ENCODE measurements at regions not wholly inside any gene's neighbourhood (a gene's known extent, or its start where the extent isn't known, plus 50 kb on each side); places are given as distances from the start of the nearest gene placed in this dataset.

- TF ChIP-seq GABPA (IDR thresholded peaks at IDR 0.05 in 1 of 2, conservative IDR thresholded peaks at IDR 0.05 in 1 of 2) (no peak), FOXA1 (IDR thresholded peaks at IDR 0.05) (no peak), REST (IDR thresholded peaks at IDR 0.05) (no peak), CTCF (IDR thresholded peaks at IDR 0.05; ENCODE audit: low read depth, low read length, missing input control) (no peak), JUND (IDR thresholded peaks at IDR 0.05) (no peak), HNF4A (conservative IDR thresholded peaks at IDR 0.05) (no peak), SP1 (IDR thresholded peaks at IDR 0.05) (no peak), EGR1 (IDR thresholded peaks at IDR 0.05; ENCODE audit: low read depth in 2 of 2) (no peak), RAD21 (IDR thresholded peaks at IDR 0.05) (no peak), NR2F2 (IDR thresholded peaks at IDR 0.05) (no peak), FOXA2 (IDR thresholded peaks at IDR 0.05) (no peak)
- H3K27ac ChIP-seq (ENCODE audit: low read depth in 1 of 2, low read length in 2 of 2), result no peak overlapping the region
- H3K4me3 ChIP-seq (ENCODE audit: low read depth in 1 of 3, low read length in 3 of 3), result no peak overlapping the region
- 97% methylated on average over 2 of the region's 2 CpGs for WGBS
- H3K4me1 ChIP-seq (ENCODE audit: control insufficient read depth in 4 of 4, insufficient read depth in 4 of 4, low read length in 3 of 4), result no peaks in the 10 kb centered on the region
- no peaks in the 10 kb centered on the region for H3K36me3 ChIP-seq (ENCODE audit: control insufficient read depth in 4 of 4, insufficient read depth in 3 of 4, low read depth in 1 of 4, low read length in 3 of 4)
- H3K9me3 ChIP-seq (ENCODE audit: control insufficient read depth in 4 of 4, low read length in 3 of 4), result no peaks in the 10 kb centered on the region
- H3K9ac ChIP-seq (ENCODE audit: low read depth in 1 of 2, low read length in 2 of 2), result no peak overlapping the region
- DNase-seq (ENCODE audit: low spot score), result no peak
- peaks cover 0 to 2% (median 0%) of the 10 kb centered on the region in 4 donors for H3K27me3 ChIP-seq (ENCODE audit: control insufficient read depth in 4 of 4, insufficient read depth in 4 of 4, low read length in 3 of 4)
Measured at GRCh38 chr5:107028938-107029337, 641.8 kb downstream of the EFNA5 start.

GRCh38 chr5:107025712-107026497 is 644.8 kb downstream of the EFNA5 start:
- Histone ChIP-seq H3K27ac (ENCODE audit: low read depth in 1 of 2, low read length in 2 of 2) (no peak overlapping the region), H3K9ac (ENCODE audit: low read depth in 1 of 2, low read length in 2 of 2) (no peak overlapping the region), H3K36me3 (ENCODE audit: control insufficient read depth in 4 of 4, insufficient read depth in 3 of 4, low read depth in 1 of 4, low read length in 3 of 4) (no peaks in the 10 kb centered on the region), H3K9me3 (ENCODE audit: control insufficient read depth in 4 of 4, low read length in 3 of 4) (no peaks in the 10 kb centered on the region), H3K4me3 (ENCODE audit: low read depth in 1 of 3, low read length in 3 of 3) (no peak overlapping the region), H3K4me1 (ENCODE audit: control insufficient read depth in 4 of 4, insufficient read depth in 4 of 4, low read length in 3 of 4) (no peaks in the 10 kb centered on the region), H3K27me3 (ENCODE audit: control insufficient read depth in 4 of 4, insufficient read depth in 4 of 4, low read length in 3 of 4) (peaks cover 0 to 4% (median 0%) of the 10 kb centered on the region in 4 donors)
- TF ChIP-seq MAX (IDR thresholded peaks at IDR 0.05) (no peak), JUND (IDR thresholded peaks at IDR 0.05) (no peak), SP1 (IDR thresholded peaks at IDR 0.05) (no peak), HNF4G (IDR thresholded peaks at IDR 0.05) (no peak), RAD21 (IDR thresholded peaks at IDR 0.05) (no peak), YY1 (IDR thresholded peaks at IDR 0.05) (no peak), RXRA (IDR thresholded peaks at IDR 0.05) (no peak), ZBTB33 (IDR thresholded peaks at IDR 0.05) (no peak), GABPA (IDR thresholded peaks at IDR 0.05 in 1 of 2, conservative IDR thresholded peaks at IDR 0.05 in 1 of 2) (no peak), NR2F2 (IDR thresholded peaks at IDR 0.05) (no peak), HNF4A (conservative IDR thresholded peaks at IDR 0.05) (no peak)
- no peak for DNase-seq (ENCODE audit: low spot score)
- 49% methylated on average over 3 of the region's 3 CpGs for WGBS

All from liver (tissue), 8 donors.